Neural progenitor cell (in vitro differentiated cells): ENCODE measurements at regions not wholly inside any gene's neighbourhood (a gene's known extent, or its start where the extent isn't known, plus 50 kb on each side); places are given as distances from the start of the nearest gene placed in this dataset.

Source experiments
- CTCF ChIP-seq: fragments of 200-600 bp; sonication (generic); IDR thresholded peaks from 2 replicates; pipeline ENCODE4 v1.5.1; 2017; ENCODE audit warnings: antibody characterized with exemption, mild to moderate bottlenecking
- EZH2 ChIP-seq: fragments of 200-600 bp; sonication (generic); IDR thresholded peaks from 2 replicates; pipeline ENCODE4 v1.6.1; 2017; ENCODE audit warnings: antibody characterized with exemption, mild to moderate bottlenecking, moderate library complexity
- EZH2phosphoT487 ChIP-seq: fragments of 200-600 bp; sonication (generic); IDR thresholded peaks from 2 replicates; pipeline ENCODE4 v1.6.1; 2017; ENCODE audit warnings: antibody characterized with exemption

- TF ChIP-seq CTCF = no peak
- TF ChIP-seq EZH2 = no peak
- TF ChIP-seq EZH2phosphoT487 = no peak
Measured at GRCh38 chr11:31936312-31936711, 125.2 kb upstream of the PAX6 start.
